ENCODE measurements at regions not wholly inside any gene's neighbourhood (a gene's known extent, or its start where the extent isn't known, plus 50 kb on each side); places are given as distances from the start of the nearest gene placed in this dataset.
"Not testable (repeated sequence)": the region's sequence is repeated elsewhere in the genome, so short reads cannot be mapped to it uniquely, and the experiment has no call there.

DNA sequence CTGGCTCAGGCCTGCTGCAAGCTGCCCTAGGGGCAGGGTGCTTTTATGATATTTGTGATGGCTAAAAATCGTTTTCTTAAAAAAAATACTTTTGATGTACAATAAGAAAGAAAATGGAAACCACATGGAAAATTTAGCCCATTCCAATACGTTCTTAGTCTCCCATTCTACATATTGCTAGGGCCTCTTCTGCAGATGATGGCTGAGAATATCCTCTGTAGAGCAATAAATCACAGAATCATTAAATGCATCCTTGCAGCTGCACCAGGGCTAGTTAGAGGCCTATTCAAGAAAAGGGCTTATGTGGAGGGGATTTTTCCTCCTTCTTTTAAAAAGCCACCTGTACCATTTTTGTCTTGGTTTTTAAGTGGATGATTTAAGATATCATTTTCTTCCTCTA is 97.6 kb upstream of the C1GALT1C1 start:
- TF ChIP-seq, protein P1, sequence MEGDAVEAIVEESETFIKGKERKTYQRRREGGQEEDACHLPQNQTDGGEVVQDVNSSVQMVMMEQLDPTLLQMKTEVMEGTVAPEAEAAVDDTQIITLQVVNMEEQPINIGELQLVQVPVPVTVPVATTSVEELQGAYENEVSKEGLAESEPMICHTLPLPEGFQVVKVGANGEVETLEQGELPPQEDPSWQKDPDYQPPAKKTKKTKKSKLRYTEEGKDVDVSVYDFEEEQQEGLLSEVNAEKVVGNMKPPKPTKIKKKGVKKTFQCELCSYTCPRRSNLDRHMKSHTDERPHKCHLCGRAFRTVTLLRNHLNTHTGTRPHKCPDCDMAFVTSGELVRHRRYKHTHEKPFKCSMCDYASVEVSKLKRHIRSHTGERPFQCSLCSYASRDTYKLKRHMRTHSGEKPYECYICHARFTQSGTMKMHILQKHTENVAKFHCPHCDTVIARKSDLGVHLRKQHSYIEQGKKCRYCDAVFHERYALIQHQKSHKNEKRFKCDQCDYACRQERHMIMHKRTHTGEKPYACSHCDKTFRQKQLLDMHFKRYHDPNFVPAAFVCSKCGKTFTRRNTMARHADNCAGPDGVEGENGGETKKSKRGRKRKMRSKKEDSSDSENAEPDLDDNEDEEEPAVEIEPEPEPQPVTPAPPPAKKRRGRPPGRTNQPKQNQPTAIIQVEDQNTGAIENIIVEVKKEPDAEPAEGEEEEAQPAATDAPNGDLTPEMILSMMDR (conservative IDR thresholded peaks at IDR 0.05; ENCODE audit: control insufficient read depth, insufficient read depth, low read depth, low read length) = no peak
- no peak overlapping the region for H3K4me3 ChIP-seq (ENCODE audit: control insufficient read depth, low read depth, low read length)
- DNase-seq (ENCODE audit: low read depth) = no peak

DNA sequence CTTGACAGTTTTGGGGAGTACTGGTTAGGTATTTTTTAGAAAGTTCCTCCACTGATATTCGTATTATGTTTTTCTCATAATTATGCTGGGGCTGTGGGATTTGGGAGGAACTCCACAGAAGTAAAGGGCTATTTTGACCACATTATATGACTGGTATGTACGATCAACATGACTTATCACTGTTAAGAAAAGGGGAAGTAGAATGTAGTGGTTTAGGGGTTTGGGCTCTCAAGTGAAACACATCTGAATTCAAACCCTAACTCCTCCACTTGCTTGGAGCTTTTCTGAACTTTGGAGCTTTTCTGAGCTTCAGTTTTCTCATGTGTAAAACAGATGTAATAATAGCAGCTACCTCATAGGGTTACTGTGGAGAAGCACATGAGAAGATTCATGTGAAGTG is 96.4 kb upstream of the C1GALT1C1 start:
- H3K4me3 ChIP-seq (ENCODE audit: control insufficient read depth, low read depth, low read length) = no peak overlapping the region
- TF ChIP-seq, protein P1 (conservative IDR thresholded peaks at IDR 0.05; ENCODE audit: control insufficient read depth, insufficient read depth, low read depth, low read length) = no peak
- no peak for DNase-seq (ENCODE audit: low read depth)

DNA sequence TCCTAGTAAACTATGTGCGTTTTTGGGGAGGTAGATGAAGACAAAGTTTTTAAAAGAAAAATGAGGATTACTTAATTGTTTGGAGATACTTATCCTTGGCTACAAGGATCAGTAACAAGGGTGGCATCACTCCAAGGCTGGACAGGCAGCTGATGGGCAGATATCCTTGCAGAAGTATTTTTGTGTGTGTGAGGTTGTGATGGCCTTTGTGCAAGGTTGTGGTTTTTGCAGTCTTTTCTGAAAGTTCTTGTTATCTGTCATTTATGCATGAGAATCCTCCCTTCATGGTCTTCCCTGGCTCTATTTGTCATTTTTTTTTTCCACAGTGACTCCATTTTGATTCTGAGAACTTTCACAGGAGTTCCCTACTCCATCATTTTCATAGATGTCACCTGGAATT is 96.0 kb upstream of the C1GALT1C1 start:
- no peak overlapping the region for H3K4me3 ChIP-seq (ENCODE audit: control insufficient read depth, low read depth, low read length)
- no peak for DNase-seq (ENCODE audit: low read depth)
- TF ChIP-seq, protein P1 (conservative IDR thresholded peaks at IDR 0.05; ENCODE audit: control insufficient read depth, insufficient read depth, low read depth, low read length) = no peak

DNA sequence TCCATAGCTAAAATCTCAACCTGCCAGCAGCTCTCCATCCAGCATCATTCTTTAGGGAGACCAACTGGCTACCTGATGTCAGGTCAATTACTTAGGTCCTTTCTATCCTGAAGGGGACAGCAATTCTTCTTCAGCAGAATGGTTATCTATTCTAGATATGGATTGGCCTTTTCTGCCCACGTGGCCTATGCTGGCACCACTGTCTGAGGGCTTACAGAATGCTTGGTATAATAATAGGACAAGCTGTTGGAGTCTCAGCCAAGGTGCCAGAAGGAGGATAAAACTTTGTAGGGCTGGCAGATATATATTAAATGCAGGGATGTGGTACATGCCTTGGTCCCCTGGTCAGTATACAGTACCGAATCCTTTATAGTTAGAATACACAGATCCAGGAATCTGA is 89.8 kb upstream of the C1GALT1C1 start:
- no peak overlapping the region for H3K4me3 ChIP-seq (ENCODE audit: control insufficient read depth, low read depth, low read length)
- no peak for DNase-seq (ENCODE audit: low read depth)
- TF ChIP-seq, protein P1 (conservative IDR thresholded peaks at IDR 0.05; ENCODE audit: control insufficient read depth, insufficient read depth, low read depth, low read length) = no peak

DNA sequence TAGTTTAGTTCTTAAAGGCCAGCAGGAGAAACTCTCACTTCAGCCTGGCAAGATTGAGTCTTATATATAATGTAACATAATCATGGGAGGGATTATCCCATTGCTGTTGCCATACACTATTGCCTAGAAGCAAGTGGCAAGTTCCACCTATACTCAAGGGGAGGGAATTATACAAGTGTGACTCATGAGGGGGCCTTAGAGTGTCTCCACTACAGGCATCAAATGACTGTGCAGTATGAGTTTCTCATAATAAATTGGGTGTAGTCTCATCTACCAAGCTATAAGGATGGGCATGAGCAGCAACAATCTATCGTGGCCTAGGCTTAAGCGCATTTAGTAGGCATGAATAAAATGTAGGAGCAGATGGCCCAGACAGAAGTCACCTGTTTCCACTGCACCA is 89.1 kb upstream of the C1GALT1C1 start:
- H3K4me3 ChIP-seq (ENCODE audit: control insufficient read depth, low read depth, low read length) = no peak overlapping the region
- TF ChIP-seq, protein P1 (conservative IDR thresholded peaks at IDR 0.05; ENCODE audit: control insufficient read depth, insufficient read depth, low read depth, low read length) = no peak
- DNase-seq (ENCODE audit: low read depth) = no peak

DNA sequence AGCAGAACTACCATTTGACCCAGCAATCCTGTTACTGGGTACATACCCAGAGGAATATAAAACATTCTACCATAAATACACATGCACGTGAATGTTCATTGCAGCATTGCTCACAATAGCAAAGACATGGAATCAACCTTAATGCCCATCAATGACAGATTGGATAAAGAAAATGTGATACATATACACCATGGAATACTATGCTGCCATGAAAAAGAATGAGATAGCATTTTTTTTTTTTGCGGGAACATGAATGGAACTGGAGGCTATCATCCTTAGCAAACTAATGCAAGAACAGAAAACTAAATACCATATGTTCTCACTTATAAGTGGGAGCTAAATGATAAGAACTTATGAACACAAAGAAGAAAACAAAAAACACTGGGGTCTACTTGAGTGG is 72.5 kb upstream of the C1GALT1C1 start:
- not testable (repeated sequence) for DNase-seq (ENCODE audit: low read depth); H3K4me3 ChIP-seq (ENCODE audit: control insufficient read depth, low read depth, low read length)

DNA sequence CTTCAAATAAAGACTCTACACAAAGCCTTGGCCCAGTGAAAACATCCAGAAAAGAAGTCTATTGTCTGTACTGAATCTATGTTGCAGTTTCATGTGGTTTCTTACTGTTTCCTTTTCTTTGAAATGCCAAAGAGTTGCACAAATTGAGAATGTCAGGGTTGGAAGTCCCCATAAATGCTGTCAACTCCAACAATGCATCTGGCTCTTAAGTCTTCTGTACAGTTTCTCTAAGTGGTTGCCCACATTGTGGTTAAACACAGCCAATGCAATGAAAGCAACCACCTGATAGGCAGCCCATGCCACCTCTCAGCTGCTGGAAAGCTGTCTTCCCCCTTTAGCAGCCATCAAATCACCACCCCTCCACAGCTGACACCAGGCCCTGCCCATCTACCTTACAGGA is 67.2 kb upstream of the C1GALT1C1 start:
- no peak overlapping the region for H3K4me3 ChIP-seq (ENCODE audit: control insufficient read depth, low read depth, low read length)
- TF ChIP-seq, protein P1 (conservative IDR thresholded peaks at IDR 0.05; ENCODE audit: control insufficient read depth, insufficient read depth, low read depth, low read length) = no peak
- no peak for DNase-seq (ENCODE audit: low read depth)

Measured in fibroblast of mammary gland (primary cell).